GM18508 (cell line): ENCODE measurements at regions not wholly inside any gene's neighbourhood (a gene's known extent, or its start where the extent isn't known, plus 50 kb on each side); places are given as distances from the start of the nearest gene placed in this dataset.

Source experiments
- ATAC-seq: cut with Tn5 transposase; IDR thresholded peaks from one replicate; pipeline ENCODE4 v1.9.1; 2021; ENCODE audit warnings: moderate number of reproducible peaks; ENCODE audit not compliant: insufficient read depth, unreplicated experiment

DNA sequence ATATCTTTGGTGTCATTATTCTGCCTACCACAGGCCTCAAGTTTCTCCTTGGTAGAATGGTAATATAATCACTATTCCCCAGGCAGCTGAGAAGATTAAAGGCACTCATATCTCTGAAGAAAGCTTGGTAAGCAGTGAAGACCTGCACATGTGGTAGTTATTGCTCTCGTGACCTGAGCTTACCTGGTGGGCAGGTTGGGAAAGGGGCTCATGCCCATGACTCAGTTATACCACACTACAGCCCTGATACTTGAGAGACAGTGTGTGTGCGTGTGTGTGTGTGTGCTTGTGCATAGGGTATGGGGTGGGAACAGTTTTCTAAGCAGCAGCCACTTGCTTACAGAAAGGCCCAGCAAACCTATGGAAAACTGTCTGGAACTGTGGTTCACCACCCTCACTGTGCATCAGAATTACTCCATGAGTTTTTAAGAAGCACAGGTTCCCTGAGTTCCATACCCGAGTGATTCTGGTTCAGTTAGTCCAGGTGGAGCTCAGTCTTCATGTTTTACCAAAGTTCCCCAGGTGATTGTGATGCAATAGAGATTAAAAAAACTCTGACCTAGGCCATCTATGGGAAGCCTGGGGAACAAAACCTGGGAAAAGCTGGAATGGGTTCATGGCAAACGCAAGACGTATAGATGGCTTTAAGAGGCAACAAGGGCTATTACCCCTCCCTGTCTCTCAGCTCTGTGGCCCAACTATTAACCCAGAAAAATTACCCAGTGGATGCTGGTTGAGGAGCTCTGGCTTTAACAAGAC lies 79.0 kb upstream of the ZBED5 start:
- no peak for ATAC-seq

DNA sequence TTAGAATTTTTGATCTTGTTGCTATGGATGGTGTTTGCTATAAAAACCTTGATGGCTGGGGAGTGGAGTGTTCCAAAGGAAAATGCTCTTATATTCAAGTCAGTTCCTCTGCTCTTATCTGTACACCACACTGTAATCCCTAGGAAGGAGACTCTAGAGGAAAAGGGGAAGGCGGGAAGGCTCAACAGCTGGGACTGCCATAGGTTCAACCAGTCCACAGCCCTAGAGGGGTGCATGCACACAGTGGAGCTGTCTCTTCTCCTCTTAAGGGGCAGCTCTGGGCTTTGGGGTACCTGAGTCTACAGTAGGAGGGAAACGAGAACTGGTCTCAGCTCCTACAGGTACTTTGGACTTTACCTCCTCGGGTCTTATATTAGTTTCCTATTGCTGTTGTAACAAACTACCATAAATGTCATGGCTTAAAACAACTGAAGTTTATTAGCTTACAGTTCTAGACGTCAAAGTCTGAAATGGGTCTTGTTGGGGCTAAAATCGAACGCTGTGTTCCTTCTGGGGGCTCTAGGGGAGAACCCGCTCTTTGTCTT lies 77.2 kb upstream of the ZBED5 start:
- ATAC-seq: no peak

DNA sequence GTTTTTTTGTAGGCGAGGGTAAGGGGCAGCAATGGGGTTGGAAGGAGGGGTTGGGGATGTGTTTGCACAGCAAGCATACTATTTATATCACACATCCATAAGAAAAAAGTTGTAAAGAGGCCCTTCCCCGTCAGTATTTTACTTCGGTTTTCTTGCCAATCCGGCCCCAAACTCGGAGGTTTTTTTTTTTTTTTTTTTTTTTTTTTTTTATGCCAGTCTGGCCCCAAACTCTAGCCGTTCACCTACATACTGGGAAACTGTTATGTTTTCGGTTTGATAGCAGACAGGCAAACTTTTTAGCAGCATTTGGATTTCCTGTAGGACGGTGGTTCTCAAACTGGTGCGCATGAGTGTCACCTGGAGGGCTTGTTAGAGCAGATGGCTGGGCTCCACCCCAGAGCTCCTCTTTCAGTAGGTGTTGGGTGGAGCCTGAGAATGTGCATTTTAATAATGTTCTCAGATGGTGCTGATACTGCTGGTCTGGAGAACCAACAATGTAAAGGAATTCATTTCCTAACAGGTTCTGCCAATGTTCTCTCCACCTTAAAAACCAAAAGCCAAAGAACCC lies 76.5 kb upstream of the ZBED5 start:
- ATAC-seq: no peak

DNA sequence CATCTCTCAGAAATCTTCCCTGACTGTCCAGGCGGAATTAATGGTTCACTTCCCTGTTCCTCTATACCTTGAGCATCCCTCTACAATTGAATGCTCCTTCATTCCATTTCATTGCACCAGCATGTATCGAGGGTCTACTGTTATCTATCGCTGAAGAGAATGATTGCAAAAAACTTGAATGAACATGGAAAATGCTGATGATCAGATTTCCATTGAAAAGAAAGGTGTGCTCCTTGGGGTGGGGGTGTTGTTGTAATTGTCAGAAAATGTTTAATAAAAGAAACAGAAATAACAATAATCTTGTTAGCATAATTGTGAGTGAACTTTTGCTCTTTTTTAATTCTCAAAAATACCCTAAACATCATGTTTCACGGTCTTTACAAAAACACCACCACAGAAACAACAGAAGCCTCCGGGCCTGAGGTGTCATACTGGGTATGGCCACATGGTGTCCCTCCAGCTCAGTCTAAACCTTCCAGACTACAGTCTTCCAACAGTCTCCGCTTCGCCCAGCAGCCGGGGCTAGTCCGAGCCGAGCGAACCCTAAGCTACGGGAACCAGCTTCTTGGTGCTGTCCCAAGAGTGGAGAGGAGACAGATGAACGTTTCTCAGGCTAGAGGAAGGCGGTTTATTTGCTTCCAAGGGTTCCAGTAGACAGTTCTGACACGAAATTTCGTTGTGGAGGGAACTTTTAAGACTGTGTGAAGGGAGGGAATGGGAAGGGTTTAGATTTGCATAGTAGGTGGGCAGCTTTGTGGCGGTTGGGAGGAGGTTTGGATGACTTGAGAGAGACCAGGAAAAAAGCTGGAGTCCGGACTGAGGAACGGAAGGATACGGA lies 75.8 kb upstream of the ZBED5 start:
- ATAC-seq: peak; percentile 83

DNA sequence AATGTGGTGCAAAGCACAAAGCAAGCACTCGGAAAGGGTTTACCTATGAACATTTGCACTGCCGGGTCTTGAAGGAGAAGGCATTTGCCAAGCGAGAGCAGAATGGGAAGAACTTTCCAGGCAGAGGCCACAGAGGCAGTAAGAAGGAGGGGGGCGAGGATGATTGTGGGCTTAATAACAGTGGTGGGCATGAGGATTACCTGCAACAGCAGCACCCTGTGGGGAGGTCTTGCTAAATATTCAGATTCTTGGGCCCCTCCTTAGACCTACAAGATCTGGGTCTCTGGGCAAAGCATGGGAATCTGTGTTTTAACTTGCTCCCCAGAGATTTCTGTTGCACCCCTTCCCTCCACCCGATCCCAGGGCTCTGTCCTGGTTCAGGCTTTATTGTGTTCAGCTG lies 75.1 kb upstream of the ZBED5 start:
- ATAC-seq: no peak

DNA sequence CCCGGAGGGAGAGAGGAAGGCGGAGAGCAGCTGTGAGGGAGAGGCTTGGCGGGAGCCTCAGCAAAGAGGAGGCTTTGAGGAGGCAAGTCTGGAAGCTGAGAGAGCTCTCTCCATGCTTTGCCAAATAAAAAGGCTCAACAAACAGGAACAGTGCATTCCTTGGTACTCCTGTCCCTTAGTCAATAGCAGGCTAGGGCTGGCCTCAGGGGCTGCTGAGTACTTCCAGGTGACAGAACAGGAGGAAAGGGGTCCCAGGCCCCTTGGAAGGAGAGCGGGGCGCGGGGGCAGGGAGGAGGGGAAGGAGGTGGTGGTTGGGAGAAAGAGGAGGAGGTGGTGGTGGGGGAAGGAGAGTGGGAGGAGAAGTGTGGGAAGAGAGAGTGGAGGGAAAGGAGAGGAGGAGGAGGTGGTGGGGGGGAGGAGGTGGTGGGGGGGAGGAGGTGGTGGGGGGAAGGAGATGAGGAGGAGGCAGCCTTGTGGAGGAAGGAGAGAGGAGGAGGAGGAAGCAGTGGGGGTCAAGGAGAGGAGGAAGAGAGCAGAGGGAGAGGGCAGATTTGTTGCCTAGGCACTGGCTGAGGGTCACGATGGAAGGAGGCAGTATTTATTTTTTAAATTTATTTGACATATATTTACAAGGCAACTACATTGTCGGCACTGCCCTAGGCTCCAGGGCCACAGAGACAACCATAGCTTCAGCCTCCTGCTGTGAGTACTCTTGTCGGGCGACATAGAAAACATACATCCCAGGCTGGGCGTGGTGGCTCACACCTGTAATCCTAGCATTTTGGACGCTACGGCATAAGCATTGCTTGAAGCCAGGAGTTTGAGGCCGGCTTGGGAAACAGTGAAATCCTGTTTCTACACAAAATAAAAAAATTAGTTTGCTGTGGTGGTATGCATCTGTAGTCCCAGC lies 74.2 kb upstream of the ZBED5 start:
- no peak for ATAC-seq

DNA sequence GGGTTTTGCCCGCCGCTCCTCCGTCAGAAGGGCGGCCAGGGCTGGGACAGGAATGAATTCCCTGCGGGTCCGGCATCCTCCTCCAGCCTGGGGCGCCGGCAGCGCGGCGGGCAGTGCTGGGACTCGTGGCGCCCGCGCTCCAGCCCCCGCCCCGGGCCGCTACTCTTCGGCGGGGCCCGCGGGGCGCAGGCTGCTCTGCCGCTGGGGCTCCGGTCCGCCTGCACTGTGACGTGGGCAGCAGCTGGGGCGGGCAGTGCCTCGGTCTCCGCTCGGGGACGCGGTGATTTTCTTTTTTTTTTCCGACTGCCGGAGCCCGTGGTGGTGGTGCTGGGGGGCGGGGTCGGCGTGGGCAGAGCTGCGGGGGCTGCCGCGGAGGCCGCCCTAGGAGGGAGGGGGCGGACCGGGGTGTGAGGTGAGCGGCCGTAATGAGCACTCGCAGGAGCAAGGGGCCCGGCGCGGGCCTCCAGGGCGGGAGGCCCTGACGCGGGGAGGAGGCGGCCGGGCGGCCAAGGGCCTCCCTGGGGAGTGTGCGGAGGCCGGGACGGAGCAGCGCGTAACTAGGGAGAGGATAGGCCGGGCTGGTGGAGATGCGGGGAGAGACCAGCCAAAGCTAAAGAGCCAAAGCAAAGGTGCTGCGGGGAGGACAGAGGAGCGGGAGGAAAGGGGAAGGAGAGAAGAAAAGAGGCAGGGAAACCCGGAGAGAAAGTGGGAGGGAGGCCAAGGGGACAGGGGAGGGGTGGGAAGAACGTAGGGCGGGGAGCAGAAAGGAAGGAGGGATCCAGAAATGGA lies 73.3 kb upstream of the ZBED5 start:
- no peak for ATAC-seq

DNA sequence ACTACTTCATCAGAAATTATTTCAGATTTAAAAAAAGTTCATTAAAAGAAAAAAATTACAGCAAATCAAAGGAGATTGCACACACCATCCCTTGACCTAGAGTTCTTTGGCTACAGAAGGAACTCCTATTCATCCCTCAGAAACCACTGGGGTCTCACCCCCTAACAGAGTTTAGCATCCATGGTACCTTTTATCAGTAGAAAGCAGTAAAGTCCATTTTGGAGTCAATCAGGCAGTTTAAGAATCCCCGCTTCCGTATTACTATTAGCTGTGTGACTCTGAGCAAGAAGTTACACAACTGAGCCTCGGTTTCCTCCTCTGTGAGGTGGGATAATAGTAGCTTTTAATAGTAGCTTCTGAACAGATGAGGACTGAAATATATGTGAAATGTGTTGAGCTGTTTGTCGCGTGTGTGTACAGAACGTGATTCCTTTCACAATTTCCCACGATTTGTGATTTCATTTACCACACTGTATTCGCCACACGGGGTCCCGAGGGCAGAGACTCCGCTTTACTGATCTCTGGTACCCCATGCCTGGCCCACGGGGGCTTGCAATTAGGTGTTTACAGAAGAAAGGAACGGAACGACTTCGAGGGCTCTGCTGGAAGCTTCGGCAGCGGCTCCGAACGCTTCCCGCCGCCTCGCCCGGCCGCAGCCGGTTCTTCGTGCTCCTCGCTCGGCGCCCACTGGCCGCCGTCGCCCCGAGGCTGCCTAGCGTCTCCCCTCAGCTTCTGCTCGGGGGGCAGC lies 72.5 kb upstream of the ZBED5 start:
- ATAC-seq: no peak

DNA sequence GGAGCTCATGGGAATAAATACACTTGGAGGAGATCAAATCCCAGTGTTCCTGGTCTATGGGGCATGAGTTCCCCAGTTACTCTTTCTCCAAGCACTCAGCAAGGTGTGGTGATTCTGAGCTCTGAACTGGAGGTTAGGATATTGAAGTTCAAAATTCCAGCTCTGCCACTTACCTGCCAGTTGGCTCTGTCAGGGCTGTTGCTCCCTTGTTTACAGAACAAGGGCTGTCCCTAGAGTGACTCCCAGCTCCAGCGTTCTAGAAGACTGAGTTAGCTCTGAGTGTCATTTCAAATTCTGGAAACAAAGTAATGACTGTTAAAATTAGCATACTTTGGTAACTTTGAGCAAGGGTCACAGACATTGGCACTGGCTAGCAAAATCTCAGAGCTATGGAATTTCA lies 69.7 kb upstream of the ZBED5 start:
- ATAC-seq: no peak

DNA sequence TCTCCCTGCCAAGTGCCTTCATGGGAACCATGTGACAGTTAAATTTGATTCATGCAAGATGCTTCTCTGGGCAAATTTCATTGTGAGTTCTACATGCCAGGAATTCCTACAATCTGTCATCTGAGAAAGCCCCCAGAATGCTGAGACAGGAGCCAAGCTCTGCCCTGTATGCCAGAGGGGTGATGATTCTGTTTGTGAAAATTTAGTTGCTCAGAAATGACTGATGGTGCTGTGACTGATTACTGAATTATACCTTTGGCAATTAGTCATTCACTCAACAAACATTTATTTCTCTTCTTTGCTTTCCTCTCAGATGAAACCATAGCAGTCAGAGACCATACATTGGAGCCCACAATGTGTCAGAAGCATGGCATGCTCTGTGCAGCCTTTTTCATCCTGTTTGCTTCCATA lies 69.0 kb upstream of the ZBED5 start:
- ATAC-seq: no peak

DNA sequence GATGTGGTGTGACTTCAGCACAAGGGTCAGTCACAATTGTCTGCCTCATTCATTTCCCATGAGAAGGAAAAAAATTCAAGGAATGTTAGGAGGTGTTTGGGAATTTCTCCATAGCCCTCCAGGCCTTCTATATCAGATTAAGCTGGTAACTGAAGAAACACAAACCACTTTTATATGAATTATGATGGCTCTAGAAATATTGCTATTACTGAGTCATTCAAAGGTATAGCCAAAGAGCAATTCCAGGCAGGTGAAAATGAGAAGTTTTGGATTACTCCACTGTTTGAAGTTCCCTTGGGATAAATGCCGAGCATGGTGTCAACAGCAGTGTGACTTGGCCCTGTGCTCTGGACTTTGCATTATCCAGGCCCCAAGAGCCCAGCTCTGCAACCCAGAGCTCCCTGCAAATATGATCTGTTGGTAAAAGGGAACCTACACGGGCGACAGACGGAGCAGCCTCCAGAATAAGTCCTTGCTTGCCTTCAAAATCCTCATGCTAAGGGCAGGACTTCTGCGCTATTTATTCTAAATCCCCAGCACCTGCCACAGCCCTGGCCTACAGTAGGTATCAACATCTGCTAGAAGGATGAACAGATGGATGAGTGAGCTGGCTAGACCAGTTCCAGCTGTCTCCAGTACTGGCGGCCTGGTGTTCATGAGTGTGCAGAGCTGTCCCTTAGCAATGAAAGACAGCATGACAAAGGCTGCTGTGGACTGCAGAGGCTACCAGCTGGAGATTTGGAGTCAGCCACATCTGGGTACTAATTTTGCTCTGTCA lies 67.5 kb upstream of the ZBED5 start:
- no peak for ATAC-seq

DNA sequence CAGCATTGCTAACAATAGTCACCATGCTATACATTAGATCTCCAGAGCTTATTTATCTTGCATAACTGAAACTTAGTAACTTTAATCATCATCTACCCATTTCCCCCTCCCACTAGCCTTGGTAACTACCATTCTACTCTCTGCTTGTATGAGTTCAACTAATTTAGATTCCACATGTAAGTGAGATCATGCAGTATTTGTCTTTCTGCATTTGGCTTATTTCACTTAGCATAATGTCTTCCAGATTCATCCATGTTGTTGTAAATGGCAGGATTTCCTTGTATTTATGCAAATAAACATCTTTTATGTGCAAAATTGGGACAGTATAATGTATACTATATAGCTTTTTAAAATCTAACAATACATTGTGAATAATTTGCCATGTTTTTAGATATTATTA lies 66.0 kb upstream of the ZBED5 start:
- no peak for ATAC-seq

DNA sequence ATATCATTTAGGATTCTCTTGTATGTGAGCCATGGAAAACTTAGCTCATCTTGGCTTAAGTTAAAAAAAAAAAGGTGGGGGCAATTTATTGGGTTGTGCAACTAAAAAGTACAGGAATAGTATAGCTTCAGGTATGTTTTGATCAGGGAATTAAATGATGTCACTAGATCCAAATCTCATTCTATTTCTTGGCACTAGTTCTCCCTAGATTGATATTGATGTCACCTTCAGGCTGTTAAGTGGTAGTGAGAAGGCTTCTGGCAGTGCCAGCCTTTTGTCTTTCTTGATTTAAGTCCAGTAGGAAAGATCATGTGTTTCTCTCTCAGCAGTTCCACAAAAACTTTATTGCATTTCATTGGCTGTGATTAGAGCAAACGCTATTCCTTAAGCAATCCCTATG lies 65.0 kb upstream of the ZBED5 start:
- no peak for ATAC-seq

DNA sequence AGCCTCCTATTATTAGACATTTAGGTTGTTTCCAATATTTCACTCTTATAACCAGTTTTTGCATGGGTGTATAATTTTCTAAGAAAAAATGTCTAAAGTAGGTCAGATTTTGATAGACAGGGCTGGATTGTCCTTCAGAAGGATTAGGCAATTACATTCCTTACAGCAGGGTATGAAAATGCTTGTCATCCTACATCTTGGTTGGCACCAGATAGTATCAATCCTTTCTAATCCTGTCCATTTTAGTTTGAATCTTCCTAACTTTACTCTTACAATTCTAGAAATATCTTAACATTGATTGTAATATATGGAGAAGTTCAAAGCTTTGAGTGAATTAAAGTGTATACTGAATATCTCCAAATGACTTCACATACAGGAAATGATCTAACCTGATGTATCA lies 63.0 kb upstream of the ZBED5 start:
- ATAC-seq: no peak

DNA sequence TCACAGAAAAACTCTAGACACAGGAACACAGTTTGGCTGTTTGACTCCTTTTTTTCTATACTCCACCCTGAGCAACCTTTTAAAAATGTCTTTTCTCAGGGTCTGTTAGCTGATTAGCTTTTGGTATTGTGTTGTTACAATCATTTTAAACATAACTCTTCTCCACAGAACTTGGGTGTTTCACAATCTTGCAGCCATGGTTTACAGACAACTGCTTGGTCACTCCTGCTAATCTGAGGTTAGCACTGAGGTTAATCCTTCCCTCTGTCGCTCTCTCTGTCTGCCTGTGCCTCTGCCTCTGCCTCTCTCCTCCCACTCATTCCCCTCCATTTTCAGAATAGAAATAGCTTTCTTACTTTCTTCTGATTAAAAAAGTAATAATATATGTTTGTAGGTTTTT lies 62.4 kb upstream of the ZBED5 start:
- no peak for ATAC-seq

DNA sequence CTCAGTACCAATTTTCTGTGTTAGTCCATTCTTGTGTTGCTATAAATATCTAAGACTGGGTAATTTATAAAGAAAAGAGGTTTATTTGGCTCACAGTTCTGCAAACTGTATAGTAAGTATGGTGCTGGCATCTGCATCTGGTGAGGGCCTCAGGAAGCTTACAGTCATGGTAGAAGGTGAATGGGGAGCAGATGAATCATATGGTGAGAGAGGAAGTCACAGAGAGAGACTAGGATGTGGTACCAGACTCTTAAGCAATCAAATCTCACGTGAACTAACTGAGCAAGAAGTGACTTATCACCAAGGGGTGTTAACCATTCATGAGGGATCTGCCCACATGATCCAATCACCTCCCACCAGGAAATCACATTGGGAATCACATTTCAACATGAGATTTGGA lies 60.8 kb upstream of the ZBED5 start:
- ATAC-seq: no peak

DNA sequence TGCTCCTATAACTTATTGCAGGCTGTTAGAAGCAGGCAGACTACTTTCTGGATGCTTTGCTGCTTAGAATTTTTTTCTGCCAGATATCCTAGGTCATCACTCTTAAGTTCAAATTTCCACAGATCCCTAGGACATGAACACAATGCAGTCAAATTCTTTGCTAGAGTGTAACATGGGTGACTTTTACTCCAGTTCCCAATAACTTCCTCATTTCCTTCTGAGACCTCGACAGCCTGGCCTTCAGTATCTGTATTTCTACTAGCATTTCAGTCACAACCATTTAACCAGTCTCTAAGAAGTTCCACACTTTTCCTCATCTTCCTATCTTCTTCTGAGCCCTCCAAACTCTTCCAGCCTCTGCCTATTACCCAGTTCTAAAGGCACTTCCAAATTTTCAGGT lies 60.4 kb upstream of the ZBED5 start:
- no peak for ATAC-seq

DNA sequence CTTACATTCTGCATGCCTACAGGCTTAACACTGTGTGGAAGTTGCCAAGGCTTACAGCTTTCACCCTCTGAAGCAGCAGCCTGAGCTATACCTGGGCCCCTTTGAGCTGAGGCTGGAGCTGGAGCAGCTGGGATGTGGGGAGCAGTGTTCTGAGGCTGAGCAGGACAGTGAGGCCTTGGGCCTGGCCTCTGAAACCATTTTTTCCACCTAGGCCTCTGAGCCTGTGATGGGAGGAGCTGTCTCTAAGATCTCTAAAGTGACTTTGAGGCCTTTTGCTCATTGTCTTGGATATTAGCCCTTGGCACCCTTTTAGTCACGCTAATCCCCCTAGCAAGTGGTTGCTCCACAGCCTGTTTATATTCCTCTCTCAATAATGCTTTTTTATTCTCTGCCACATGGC lies 59.9 kb upstream of the ZBED5 start:
- no peak for ATAC-seq
